Erythroblast (primary cell): ENCODE measurements at regions not wholly inside any gene's neighbourhood (a gene's known extent, or its start where the extent isn't known, plus 50 kb on each side); places are given as distances from the start of the nearest gene placed in this dataset.

Experiments
- GATA1 ChIP-seq: IDR thresholded peaks from 2 replicates; pipeline ENCODE4 v1.6.1; 2011; ENCODE audit warnings: low read depth, mild to moderate bottlenecking, control low read depth, low read length, moderate library complexity
- POLR2A ChIP-seq: IDR thresholded peaks from 2 replicates; pipeline ENCODE4 v1.6.1; 2011; ENCODE audit warnings: mild to moderate bottlenecking, low read length

DNA sequence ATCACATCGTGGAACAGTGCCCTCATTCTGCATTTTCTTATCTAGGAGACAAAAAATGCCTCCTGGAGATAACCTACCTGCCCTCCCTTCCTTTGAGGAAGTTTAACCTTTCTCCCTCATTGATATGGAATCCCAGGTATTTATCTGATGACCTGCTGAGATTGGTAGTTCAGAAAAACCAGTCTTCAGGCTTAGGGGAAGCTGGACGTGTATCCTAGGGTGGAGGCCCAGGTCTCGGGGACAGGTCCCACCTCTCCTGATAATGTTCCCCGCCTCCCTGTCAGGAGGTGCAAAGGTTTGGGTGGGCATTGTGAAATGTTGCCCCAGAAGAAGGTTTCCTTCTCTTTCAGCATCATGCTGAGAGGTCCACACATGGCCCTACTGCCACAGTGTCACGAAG, 186.9 kb upstream of the NAV2 start:
- no peak for TF ChIP-seq POLR2A
- no peak for TF ChIP-seq GATA1
